Endothelial cell of umbilical vein (primary cell): ENCODE measurements at regions not wholly inside any gene's neighbourhood (a gene's known extent, or its start where the extent isn't known, plus 50 kb on each side); places are given as distances from the start of the nearest gene placed in this dataset.

Experiments
- BruUV-seq: library from RNA; stranded (reverse); fragments of 400-500 nt; replicated peaks from 2 replicates; lab custom pipeline; 2021; lab: Mats Ljungman, UMichigan
- CTCF ChIA-PET: fragments of 300-600, 350-600 bp; sonication (Branson Sonifier 250); formaldehyde crosslinking; loops from one replicate; lab custom pipeline; 2021; ENCODE audit warnings: antibody characterized with exemption, inconsistent platforms; lab: Charles Lee
- POLR2A ChIA-PET: fragments of 300-600, 350-600 bp; sonication (Branson Sonifier 250); formaldehyde crosslinking; loops from one replicate; lab custom pipeline; 2021; ENCODE audit warnings: antibody characterized with exemption, inconsistent platforms; lab: Charles Lee
- DNase-seq: peaks from one replicate; pipeline ENCODE4 v3.0.0-alpha.2; 2011; ENCODE audit warnings: low read depth, low spot score
- FAIRE-seq: peaks from 2 replicates; lab custom pipeline; 2011; peaks lifted over from hg19 to GRCh38; lab: Jason Lieb, UNC
- H2AFZ ChIP-seq: 2 replicates; pipeline ENCODE4 v1.6.0; 2012; ENCODE audit warnings: low read depth, low read length, control low read depth, inconsistent platforms
- H3K27ac ChIP-seq: 2 replicates; pipeline ENCODE4 v1.5.1; 2011; ENCODE audit warnings: low read depth, mild to moderate bottlenecking, control low read depth, low read length, moderate library complexity; ENCODE audit not compliant: insufficient read depth
- H3K27me3 ChIP-seq, 2 experiments: 2 replicates each; pipeline versions ENCODE4 v1.6.0 to v1.6.1; 2011; ENCODE audit warnings: low read length in 2 of 2, mixed read lengths in 1 of 2; ENCODE audit not compliant: control insufficient read depth in 2 of 2, insufficient read depth in 2 of 2
- H3K36me3 ChIP-seq, 2 experiments: 2 replicates in 1 of 2; 3 replicates in 1 of 2; pipeline ENCODE4 v1.5.1; 2011; ENCODE audit warnings: low read length in 2 of 2, mild to moderate bottlenecking in 1 of 2, moderate library complexity in 1 of 2; ENCODE audit not compliant: control insufficient read depth in 2 of 2, insufficient read depth in 2 of 2; ENCODE audit errors: extremely low read depth in 1 of 2
- H3K4me1 ChIP-seq: 3 replicates; pipeline ENCODE4 v1.5.1; 2011; ENCODE audit warnings: mild to moderate bottlenecking, low read length; ENCODE audit not compliant: control insufficient read depth, insufficient read depth; ENCODE audit errors: extremely low read depth
- H3K4me2 ChIP-seq: 2 replicates; pipeline ENCODE4 v1.6.1; 2011; ENCODE audit warnings: low read length, control low read depth, mixed read lengths; ENCODE audit not compliant: insufficient read depth
- H3K4me3 ChIP-seq, 3 experiments: fragments of 200-600 bp in 1 of 3; sonication (generic), shearing (Covaris generic) in 1 of 3; replicated peaks in 1 of 3; 2 replicates each; pipeline ENCODE4 v1.5.1; 2011 to 2016; ENCODE audit warnings: control low read depth in 3 of 3, low read length in 3 of 3, mild to moderate bottlenecking in 2 of 3, inconsistent platforms in 1 of 3, low read depth in 1 of 3, moderate library complexity in 1 of 3; ENCODE audit not compliant: insufficient read depth in 1 of 3
- H3K79me2 ChIP-seq: 2 replicates; pipeline ENCODE4 v1.6.0; 2012; ENCODE audit warnings: low read length, inconsistent platforms; ENCODE audit not compliant: control insufficient read depth, insufficient read depth
- H3K9ac ChIP-seq: replicated peaks from 2 replicates; pipeline ENCODE3; 2011; ENCODE audit warnings: low read length, control low read depth; ENCODE audit not compliant: insufficient read depth; ENCODE audit errors: extremely low read depth
- H3K9me1 ChIP-seq: replicated peaks from 3 replicates; pipeline ENCODE4 v1.6.0; 2011; ENCODE audit warnings: mild to moderate bottlenecking, low read length; ENCODE audit not compliant: control insufficient read depth, insufficient read depth; ENCODE audit errors: extremely low read depth
- H3K9me3 ChIP-seq: replicated peaks from 2 replicates; pipeline ENCODE4 v1.5.1; 2012; ENCODE audit warnings: low read length, inconsistent platforms; ENCODE audit not compliant: control insufficient read depth, insufficient read depth
- H4K20me1 ChIP-seq: replicated peaks from 2 replicates; pipeline ENCODE3; 2011; ENCODE audit warnings: mild to moderate bottlenecking, low read length; ENCODE audit not compliant: control insufficient read depth, insufficient read depth; ENCODE audit errors: extremely low read depth
- EZH2 ChIP-seq: IDR thresholded peaks from 2 replicates; pipeline ENCODE4 v1.6.1; 2012; ENCODE audit warnings: borderline replicate concordance, low read depth, mild to moderate bottlenecking, moderate library complexity, low read length, inconsistent platforms; ENCODE audit not compliant: severe bottlenecking
- FOS ChIP-seq: IDR thresholded peaks from 2 replicates; pipeline ENCODE4 v1.6.1; 2011; ENCODE audit warnings: mild to moderate bottlenecking, low read length, moderate library complexity, borderline replicate concordance; ENCODE audit not compliant: insufficient read depth
- GATA2 ChIP-seq: IDR thresholded peaks from 2 replicates; pipeline ENCODE4 v1.7.0; 2011; ENCODE audit warnings: low read depth, mild to moderate bottlenecking, moderate library complexity, mixed read lengths, low read length; ENCODE audit not compliant: insufficient read length, insufficient read depth
- JUN ChIP-seq: IDR thresholded peaks from 2 replicates; pipeline ENCODE4 v1.6.1; 2011; ENCODE audit warnings: borderline replicate concordance, low read depth; ENCODE audit not compliant: insufficient read length, insufficient read depth
- MYC ChIP-seq: IDR thresholded peaks from one replicate; pipeline ENCODE4 v1.6.1; 2011; ENCODE audit warnings: mild to moderate bottlenecking, low read depth, low read length
- POLR2A ChIP-seq: IDR thresholded peaks from 2 replicates; pipeline ENCODE4 v1.6.1; 2012; ENCODE audit warnings: low read depth, mild to moderate bottlenecking, control low read depth, low read length
- POLR2AphosphoS5 ChIP-seq: IDR thresholded peaks from 2 replicates; pipeline ENCODE4 v1.6.1; 2012; ENCODE audit warnings: low read depth, mild to moderate bottlenecking, control low read depth, low read length, moderate library complexity; ENCODE audit not compliant: insufficient read depth
- dilution Hi-C: fragments of 300-500 bp; cut with MboI; formaldehyde crosslinking; loops from one replicate; pipeline ENCODE4 v1.15.0; 2019; ENCODE audit warnings: low sequenced_read_pairs; ENCODE audit not compliant: extremely low pct_ligation_motif_present
- intact Hi-C: fragments of 100-400 bp; cut with micrococcal nuclease; formaldehyde crosslinking; loops from one replicate; pipeline ENCODE4 v1.10.0; 2022
- TF ChIP-seq, protein P1 (sequence below): IDR thresholded peaks from 2 replicates; pipeline ENCODE4 v1.6.1; 2011; ENCODE audit not compliant: insufficient read depth, insufficient read length
- TF ChIP-seq, protein P2 (sequence below), 2 donors: IDR thresholded peaks; 1 replicate in 1 of 2; 2 replicates in 1 of 2; pipeline ENCODE4 v1.5.1; 2011; ENCODE audit warnings: low read length in 2 of 2, mild to moderate bottlenecking in 2 of 2, moderate library complexity in 2 of 2, control low read depth in 1 of 2, inconsistent platforms in 1 of 2, low read depth in 1 of 2; ENCODE audit not compliant: insufficient read depth in 1 of 2; ENCODE audit errors: extremely low read depth in 1 of 2

DNA sequence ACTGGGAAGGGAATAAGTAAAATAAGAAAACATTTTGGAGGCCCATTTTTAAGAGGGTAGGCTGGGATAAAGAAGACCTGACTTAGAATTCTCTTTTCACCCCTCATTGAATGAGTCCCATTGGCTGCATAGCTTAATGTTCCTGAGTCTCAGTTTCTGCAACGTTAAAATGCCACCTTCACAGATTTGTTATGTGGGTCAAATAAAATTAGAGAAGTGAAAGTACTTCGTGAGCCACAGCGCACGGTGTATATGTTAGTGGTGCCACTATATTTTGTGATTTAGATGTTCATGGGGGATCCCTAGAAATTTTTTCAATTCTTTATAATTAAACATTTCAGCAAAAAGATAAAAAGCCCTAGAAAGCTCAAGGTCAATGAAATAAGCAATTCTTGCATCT lies 109.2 kb upstream of the HS3ST1 start:
- no peaks in the 10 kb centered on the region for H4K20me1 ChIP-seq
- no peaks in the 10 kb centered on the region for H3K9me1 ChIP-seq
- no peaks in the 10 kb centered on the region for H3K27me3 ChIP-seq
- no peaks in the 10 kb centered on the region for H3K79me2 ChIP-seq
- dilution Hi-C loops: no loop called here
- DNase-seq (no peak), FAIRE-seq (no peak)
- ChIA-PET CTCF (no interaction called here), POLR2A (interaction anchor here (1.0 kb wide), 1 partner anchor 66 kb away, joined by 3 read pairs; no protein-coding TSS in a partner anchor)
- no peaks in the 10 kb centered on the region for H3K36me3 ChIP-seq
- H2AFZ ChIP-seq: no peak overlapping the region
- no TSS peak for BruUV-seq
- peaks cover 7% of the 10 kb centered on the region for H3K4me1 ChIP-seq
- no peak overlapping the region for H3K27ac ChIP-seq
- H3K4me2 ChIP-seq: no peak overlapping the region
- no peaks in the 10 kb centered on the region for H3K9me3 ChIP-seq
- TF ChIP-seq, protein P1, sequence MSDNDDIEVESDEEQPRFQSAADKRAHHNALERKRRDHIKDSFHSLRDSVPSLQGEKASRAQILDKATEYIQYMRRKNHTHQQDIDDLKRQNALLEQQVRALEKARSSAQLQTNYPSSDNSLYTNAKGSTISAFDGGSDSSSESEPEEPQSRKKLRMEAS: no peak
- TF ChIP-seq JUN (no peak), POLR2AphosphoS5 (no peak), MYC (no peak), GATA2 (no peak), EZH2 (no peak), POLR2A (no peak), FOS (no peak)
- TF ChIP-seq, protein P2, sequence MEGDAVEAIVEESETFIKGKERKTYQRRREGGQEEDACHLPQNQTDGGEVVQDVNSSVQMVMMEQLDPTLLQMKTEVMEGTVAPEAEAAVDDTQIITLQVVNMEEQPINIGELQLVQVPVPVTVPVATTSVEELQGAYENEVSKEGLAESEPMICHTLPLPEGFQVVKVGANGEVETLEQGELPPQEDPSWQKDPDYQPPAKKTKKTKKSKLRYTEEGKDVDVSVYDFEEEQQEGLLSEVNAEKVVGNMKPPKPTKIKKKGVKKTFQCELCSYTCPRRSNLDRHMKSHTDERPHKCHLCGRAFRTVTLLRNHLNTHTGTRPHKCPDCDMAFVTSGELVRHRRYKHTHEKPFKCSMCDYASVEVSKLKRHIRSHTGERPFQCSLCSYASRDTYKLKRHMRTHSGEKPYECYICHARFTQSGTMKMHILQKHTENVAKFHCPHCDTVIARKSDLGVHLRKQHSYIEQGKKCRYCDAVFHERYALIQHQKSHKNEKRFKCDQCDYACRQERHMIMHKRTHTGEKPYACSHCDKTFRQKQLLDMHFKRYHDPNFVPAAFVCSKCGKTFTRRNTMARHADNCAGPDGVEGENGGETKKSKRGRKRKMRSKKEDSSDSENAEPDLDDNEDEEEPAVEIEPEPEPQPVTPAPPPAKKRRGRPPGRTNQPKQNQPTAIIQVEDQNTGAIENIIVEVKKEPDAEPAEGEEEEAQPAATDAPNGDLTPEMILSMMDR (IDR thresholded peaks at IDR 0.05; ENCODE audit: extremely low read depth in 1 of 2, insufficient read depth in 1 of 2, low read depth in 1 of 2, low read length in 2 of 2): no peak
- H3K9ac ChIP-seq: no peak overlapping the region
- no peak overlapping the region for H3K4me3 ChIP-seq
- intact Hi-C loops: no loop called here
